ENCODE measurements at regions not wholly inside any gene's neighbourhood (a gene's known extent, or its start where the extent isn't known, plus 50 kb on each side); places are given as distances from the start of the nearest gene placed in this dataset.

DNA sequence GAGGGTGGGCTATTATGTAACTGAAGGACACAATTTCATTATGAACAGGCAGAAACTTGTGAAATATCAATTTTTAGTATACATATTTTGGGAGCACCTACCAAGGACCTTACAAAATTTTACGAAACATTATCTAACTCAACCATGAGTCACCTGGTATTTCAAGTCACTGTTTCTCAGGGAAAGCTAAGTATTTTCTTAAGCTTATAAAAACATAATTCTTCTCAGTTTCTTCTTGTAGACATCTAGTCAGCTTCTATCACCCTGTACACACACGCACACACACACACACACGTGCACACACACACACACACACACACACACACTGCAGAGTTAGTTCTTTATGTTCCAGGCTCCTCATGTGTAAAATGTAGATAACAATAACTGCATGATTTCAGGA is 658.3 kb downstream of the TUSC7 start:
- no peak for TF ChIP-seq POLR2A (IDR thresholded peaks at IDR 0.05)
- TF ChIP-seq, protein P1, sequence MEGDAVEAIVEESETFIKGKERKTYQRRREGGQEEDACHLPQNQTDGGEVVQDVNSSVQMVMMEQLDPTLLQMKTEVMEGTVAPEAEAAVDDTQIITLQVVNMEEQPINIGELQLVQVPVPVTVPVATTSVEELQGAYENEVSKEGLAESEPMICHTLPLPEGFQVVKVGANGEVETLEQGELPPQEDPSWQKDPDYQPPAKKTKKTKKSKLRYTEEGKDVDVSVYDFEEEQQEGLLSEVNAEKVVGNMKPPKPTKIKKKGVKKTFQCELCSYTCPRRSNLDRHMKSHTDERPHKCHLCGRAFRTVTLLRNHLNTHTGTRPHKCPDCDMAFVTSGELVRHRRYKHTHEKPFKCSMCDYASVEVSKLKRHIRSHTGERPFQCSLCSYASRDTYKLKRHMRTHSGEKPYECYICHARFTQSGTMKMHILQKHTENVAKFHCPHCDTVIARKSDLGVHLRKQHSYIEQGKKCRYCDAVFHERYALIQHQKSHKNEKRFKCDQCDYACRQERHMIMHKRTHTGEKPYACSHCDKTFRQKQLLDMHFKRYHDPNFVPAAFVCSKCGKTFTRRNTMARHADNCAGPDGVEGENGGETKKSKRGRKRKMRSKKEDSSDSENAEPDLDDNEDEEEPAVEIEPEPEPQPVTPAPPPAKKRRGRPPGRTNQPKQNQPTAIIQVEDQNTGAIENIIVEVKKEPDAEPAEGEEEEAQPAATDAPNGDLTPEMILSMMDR (IDR thresholded peaks at IDR 0.05) = no peak
- no peaks in the 10 kb centered on the region for H3K9me3 ChIP-seq (replicated peaks in 1 of 3)
- no peaks in the 10 kb centered on the region for H3K4me1 ChIP-seq (replicated peaks in 1 of 2)
- no peak overlapping the region for H3K27ac ChIP-seq
- no peak for DNase-seq
- intact Hi-C loops (cut with DNase I) = no loop called here
- 54 to 69% (median 62%) methylated on average over 3 of the region's 3 CpGs for WGBS, 4 donors
- H3K4me3 ChIP-seq = no peak overlapping the region
- H3K36me3 ChIP-seq (replicated peaks in 1 of 2) = no peaks in the 10 kb centered on the region
- H3K27me3 ChIP-seq = no peaks in the 10 kb centered on the region

DNA sequence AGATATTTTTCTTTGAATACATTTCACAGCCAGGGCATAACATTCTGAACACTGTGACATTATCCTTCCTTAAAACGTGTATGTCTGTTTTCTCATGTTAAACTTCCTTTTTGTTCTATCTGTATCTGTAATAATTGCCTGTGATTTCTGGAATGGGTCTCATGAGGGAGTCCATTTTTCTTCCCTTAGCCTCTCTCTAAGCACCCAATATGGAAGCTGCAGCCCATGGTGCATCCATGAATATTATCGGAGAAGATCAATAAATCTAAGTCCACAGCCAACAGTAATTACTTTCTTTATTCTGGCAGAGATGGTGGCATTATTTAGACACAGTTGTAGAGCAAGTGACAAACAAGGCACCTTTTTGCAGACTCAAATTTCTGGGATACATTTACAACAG is 671.1 kb downstream of the TUSC7 start:
- WGBS, 4 donors = 57 to 74% (median 65%) methylated on average over 2 of the region's 2 CpGs
- Histone ChIP-seq H3K4me3 (no peak overlapping the region), H3K4me1 (replicated peaks in 1 of 2) (no peaks in the 10 kb centered on the region), H3K27ac (no peak overlapping the region), H3K36me3 (replicated peaks in 1 of 2) (no peaks in the 10 kb centered on the region), H3K9me3 (replicated peaks in 1 of 3) (no peaks in the 10 kb centered on the region), H3K27me3 (no peaks in the 10 kb centered on the region)
- intact Hi-C loops (cut with DNase I) = no loop called here
- no peak for TF ChIP-seq POLR2A (IDR thresholded peaks at IDR 0.05)
- TF ChIP-seq, protein P1 (IDR thresholded peaks at IDR 0.05) = no peak
- DNase-seq = no peak

DNA sequence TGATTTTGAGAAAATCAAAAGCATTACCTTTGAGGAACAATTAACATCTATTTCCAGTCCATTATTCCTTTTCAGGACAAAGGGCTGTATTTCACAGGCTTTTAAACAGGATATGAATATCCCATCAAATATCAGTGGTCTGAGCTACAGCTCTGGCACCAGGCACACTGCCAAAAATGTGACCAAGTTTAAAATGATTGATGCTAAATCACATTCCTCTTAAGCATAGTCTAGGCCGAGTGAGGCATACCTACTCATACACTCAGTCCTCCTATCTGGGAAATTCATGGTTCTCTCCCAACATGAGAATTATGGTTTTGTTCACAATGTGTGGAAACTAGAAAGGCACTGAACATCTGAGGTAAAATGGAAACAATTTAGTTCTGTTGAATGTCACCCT is 683.5 kb downstream of the TUSC7 start:
- TF ChIP-seq POLR2A (IDR thresholded peaks at IDR 0.05) = no peak
- TF ChIP-seq, protein P1 (IDR thresholded peaks at IDR 0.05) = no peak
- 55 to 71% (median 64%) methylated on average over 1 of the region's 1 CpG for WGBS, 4 donors
- Histone ChIP-seq H3K27ac (no peak overlapping the region), H3K27me3 (no peaks in the 10 kb centered on the region), H3K36me3 (replicated peaks in 1 of 2) (no peaks in the 10 kb centered on the region), H3K9me3 (replicated peaks in 1 of 3) (no peaks in the 10 kb centered on the region), H3K4me3 (no peak overlapping the region), H3K4me1 (replicated peaks in 1 of 2) (no peaks in the 10 kb centered on the region)
- intact Hi-C loops (cut with DNase I) = no loop called here
- DNase-seq = no peak

DNA sequence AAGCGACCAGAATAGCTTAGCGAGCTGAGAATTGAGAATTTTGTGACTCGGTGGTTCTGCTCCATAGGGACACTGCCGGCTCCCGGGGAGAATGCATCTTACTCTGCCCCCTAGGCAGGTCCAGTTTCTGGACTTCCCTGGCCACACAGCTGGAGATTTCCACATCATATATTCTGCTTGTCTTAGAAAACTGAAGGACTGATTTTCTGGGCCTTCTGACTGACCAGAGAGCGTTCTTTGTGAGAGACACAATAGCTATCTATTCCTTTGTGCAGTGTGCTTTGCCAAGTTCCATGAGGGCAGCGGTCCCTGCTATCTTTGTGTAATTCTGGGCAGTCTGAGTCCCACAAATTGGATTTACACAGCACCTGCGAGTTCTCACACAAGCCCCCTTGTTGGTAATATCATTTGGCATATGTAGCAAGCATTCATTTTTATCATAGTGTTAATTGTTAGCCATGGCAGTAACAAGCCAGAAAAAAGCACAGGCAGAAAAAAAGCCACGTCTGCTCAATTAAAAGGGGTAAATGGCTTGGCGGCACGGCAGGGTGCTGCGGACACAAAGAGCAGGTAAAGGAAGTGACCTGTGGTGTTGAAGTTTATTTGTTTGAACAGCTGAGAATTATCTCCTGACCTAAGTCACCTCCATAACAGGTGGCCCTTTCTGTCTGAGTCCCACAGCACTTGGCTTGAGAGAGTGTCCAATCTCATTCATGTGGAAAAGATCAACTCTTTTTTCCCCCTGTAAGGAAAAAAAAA is 688.7 kb downstream of the TUSC7 start:
- H3K27ac ChIP-seq = no peak overlapping the region
- H3K4me3 ChIP-seq = no peak overlapping the region
- H3K27me3 ChIP-seq = no peaks in the 10 kb centered on the region
- TF ChIP-seq POLR2A (IDR thresholded peaks at IDR 0.05) = no peak
- TF ChIP-seq, protein P1 (IDR thresholded peaks at IDR 0.05) = no peak
- H3K9me3 ChIP-seq (replicated peaks in 1 of 3) = no peaks in the 10 kb centered on the region
- no peak for DNase-seq
- intact Hi-C loops (cut with DNase I) = no loop called here
- no peaks in the 10 kb centered on the region for H3K36me3 ChIP-seq (replicated peaks in 1 of 2)
- no peaks in the 10 kb centered on the region for H3K4me1 ChIP-seq (replicated peaks in 1 of 2)
- WGBS, 4 donors = 83 to 87% (median 86%) methylated on average over 12 of the region's 12 CpGs

All from adrenal gland (tissue), 9 donors.